A549 (cell line): ENCODE measurements at regions not wholly inside any gene's neighbourhood (a gene's known extent, or its start where the extent isn't known, plus 50 kb on each side); places are given as distances from the start of the nearest gene placed in this dataset.

Experiments used
- ATAC-seq, 2 experiments: fragments of 200-7000 bp in 1 of 2; fragments of >200 bp in 1 of 2; cut with Nextera tagmentation in 1 of 2; cut with Tn5 transposase in 1 of 2; 3 replicates each; pipeline versions ENCODE4 v1.8.0 to v1.9.1; 2018 to 2020; ENCODE audit warnings: mild to moderate bottlenecking in 1 of 2, moderate library complexity in 1 of 2
- CTCF ChIA-PET: fragments of 300-600 bp; sonication (Branson Sonifier 250); formaldehyde crosslinking; extraction: SDS; loops from one replicate; lab custom pipeline; 2021; ENCODE audit warnings: antibody characterized with exemption, inconsistent platforms; lab: Yijun Ruan, JAX
- POLR2A ChIA-PET: fragments of 350-600 bp; formaldehyde crosslinking; extraction: SDS; loops from one replicate; lab custom pipeline; 2021; ENCODE audit warnings: antibody characterized with exemption, inconsistent platforms; lab: Yijun Ruan, JAX
- DNase-seq, 2 experiments: peaks; one replicate each; pipeline versions ENCODE4 v3.0.0 to v3.0.0-alpha.2; 2011 to 2016; ENCODE audit warnings: low read depth in 1 of 2, low spot score in 1 of 2
- FAIRE-seq: peaks from 2 replicates; lab custom pipeline; 2011; peaks lifted over from hg19 to GRCh38; lab: Jason Lieb, UNC
- H3K27ac ChIP-seq, 2 experiments: fragments of >200 bp; sonication (Bioruptor Twin); formaldehyde crosslinking; 3 replicates each; pipeline ENCODE4 v1.5.1; 2016 to 2017
- H3K4me1 ChIP-seq: fragments of >200 bp; sonication (Bioruptor Twin); formaldehyde crosslinking; 3 replicates; pipeline ENCODE4 v1.6.1; 2016
- H3K4me2 ChIP-seq: fragments of >200 bp; sonication (Bioruptor Twin); formaldehyde crosslinking; 3 replicates; pipeline ENCODE4 v1.6.1; 2016
- H3K4me3 ChIP-seq: fragments of >200 bp; sonication (Bioruptor Twin); formaldehyde crosslinking; 3 replicates; pipeline ENCODE4 v1.5.1; 2016
- H3K9me3 ChIP-seq: fragments of >200 bp; sonication (Bioruptor Twin); formaldehyde crosslinking; 3 replicates; pipeline ENCODE4 v1.6.1; 2016
- CBX8 ChIP-seq: fragments of 200-600 bp; sonication (generic); IDR thresholded peaks from 2 replicates; pipeline ENCODE4 v1.6.1; 2016
- CHD2 ChIP-seq: fragments of 150-350 bp; IDR thresholded peaks from 2 replicates; pipeline ENCODE4 v1.6.1; 2014; ENCODE audit warnings: low read length; ENCODE audit not compliant: partially characterized antibody
- CHD4 ChIP-seq: fragments of 200-600 bp; sonication (generic); IDR thresholded peaks from 2 replicates; pipeline ENCODE4 v1.6.1; 2016; ENCODE audit warnings: antibody characterized with exemption, mild to moderate bottlenecking, borderline replicate concordance
- EP300 ChIP-seq, 2 experiments: fragments of >200 bp; sonication (Bioruptor Twin); formaldehyde crosslinking; IDR thresholded peaks; 2 replicates in 1 of 2; 3 replicates in 1 of 2; pipeline ENCODE4 v1.6.1; 2016 to 2017
- FOSB ChIP-seq: fragments of 250-450 bp; sonication (Bioruptor Pico); IDR thresholded peaks from 2 replicates; pipeline ENCODE4 v1.5.0; 2020; ENCODE audit warnings: mild to moderate bottlenecking, moderate library complexity
- FOXS1 ChIP-seq: fragments of 250-450 bp; sonication (Bioruptor Pico); IDR thresholded peaks from 2 replicates; pipeline ENCODE4 v1.5.0; 2020; ENCODE audit warnings: mild to moderate bottlenecking, moderate library complexity
- HMGXB4 ChIP-seq: fragments of 250-450 bp; sonication (Bioruptor Pico); IDR thresholded peaks from 2 replicates; pipeline ENCODE4 v1.5.0; 2021; ENCODE audit warnings: mild to moderate bottlenecking, moderate library complexity, borderline replicate concordance
- HOXA7 ChIP-seq: fragments of 250-450 bp; sonication (Bioruptor Pico); IDR thresholded peaks from 2 replicates; pipeline ENCODE4 v1.5.0; 2020; ENCODE audit warnings: mild to moderate bottlenecking, moderate library complexity
- HOXB5 ChIP-seq: fragments of 250-450 bp; sonication (Bioruptor Pico); IDR thresholded peaks from 2 replicates; pipeline ENCODE4 v1.5.0; 2020; ENCODE audit warnings: mild to moderate bottlenecking, moderate library complexity
- JUNB ChIP-seq: fragments of >200 bp; sonication (Bioruptor Twin); formaldehyde crosslinking; IDR thresholded peaks from 2 replicates; pipeline ENCODE4 v1.6.1; 2016
- KDM1A ChIP-seq: fragments of 200-600 bp; sonication (generic); IDR thresholded peaks from 2 replicates; pipeline ENCODE4 v1.6.1; 2016; ENCODE audit warnings: low read depth, mild to moderate bottlenecking
- MAFK ChIP-seq: fragments of 450-650 bp; IDR thresholded peaks from 2 replicates; pipeline ENCODE4 v1.6.1; 2014; ENCODE audit not compliant: partially characterized antibody
- MAX ChIP-seq: IDR thresholded peaks from 2 replicates; pipeline ENCODE4 v1.6.1; 2012
- MYC ChIP-seq: IDR thresholded peaks from 2 replicates; pipeline ENCODE4 v1.6.1; 2012; ENCODE audit warnings: mild to moderate bottlenecking, inconsistent platforms, low read length, improper control_type of control experiment, borderline replicate concordance
- NPAS2 ChIP-seq: fragments of 250-450 bp; sonication (Bioruptor Pico); IDR thresholded peaks from 2 replicates; pipeline ENCODE4 v1.8.0; 2022; ENCODE audit warnings: mild to moderate bottlenecking, moderate library complexity, borderline replicate concordance
- REST ChIP-seq: fragments of 200-600 bp; sonication (generic); IDR thresholded peaks from 2 replicates; pipeline ENCODE4 v1.6.1; 2016; ENCODE audit warnings: antibody characterized with exemption, mild to moderate bottlenecking, moderate library complexity
- RFX5 ChIP-seq: fragments of 450-650 bp; IDR thresholded peaks from 2 replicates; pipeline ENCODE4 v1.7.1; 2014; ENCODE audit warnings: antibody characterized with exemption, mild to moderate bottlenecking, moderate library complexity
- RNF2 ChIP-seq: fragments of 200-600 bp; sonication (generic); IDR thresholded peaks from 2 replicates; pipeline ENCODE4 v1.6.1; 2016; ENCODE audit warnings: low read depth, mild to moderate bottlenecking, antibody characterized with exemption, moderate library complexity, borderline replicate concordance
- TFCP2L1 ChIP-seq: fragments of 250-450 bp; sonication (Bioruptor Pico); IDR thresholded peaks from 2 replicates; pipeline ENCODE4 v1.5.0; 2021; ENCODE audit warnings: mild to moderate bottlenecking
- TP53 ChIP-seq: fragments of 250-450 bp; sonication (Bioruptor Pico); IDR thresholded peaks from 2 replicates; pipeline ENCODE4 v1.5.0; 2021; ENCODE audit warnings: mild to moderate bottlenecking, moderate library complexity
- ZNF302 ChIP-seq: fragments of 250-450 bp; sonication (Bioruptor Pico); IDR thresholded peaks from 2 replicates; pipeline ENCODE4 v1.9.0; 2021; ENCODE audit warnings: inconsistent platforms, mild to moderate bottlenecking, moderate library complexity
- ZSCAN20 ChIP-seq: fragments of 250-450 bp; sonication (Bioruptor Pico); IDR thresholded peaks from 2 replicates; pipeline ENCODE4 v1.8.0; 2022; ENCODE audit warnings: mild to moderate bottlenecking, moderate library complexity
- WGBS: methylation state at CpG from one replicate; pipeline ENCODE4 v1.1.6; 2017; ENCODE audit errors: missing lambda C conversion rate; 5-methylcytosine and 5-hydroxymethylcytosine counted together
- TF ChIP-seq, protein P1 (sequence below): IDR thresholded peaks from 2 replicates; pipeline ENCODE4 v1.6.1; 2012
- TF ChIP-seq, protein P2 (sequence below): fragments of 450-650 bp; IDR thresholded peaks from 2 replicates; pipeline ENCODE4 v1.6.1; 2014; ENCODE audit warnings: antibody characterized with exemption

DNA sequence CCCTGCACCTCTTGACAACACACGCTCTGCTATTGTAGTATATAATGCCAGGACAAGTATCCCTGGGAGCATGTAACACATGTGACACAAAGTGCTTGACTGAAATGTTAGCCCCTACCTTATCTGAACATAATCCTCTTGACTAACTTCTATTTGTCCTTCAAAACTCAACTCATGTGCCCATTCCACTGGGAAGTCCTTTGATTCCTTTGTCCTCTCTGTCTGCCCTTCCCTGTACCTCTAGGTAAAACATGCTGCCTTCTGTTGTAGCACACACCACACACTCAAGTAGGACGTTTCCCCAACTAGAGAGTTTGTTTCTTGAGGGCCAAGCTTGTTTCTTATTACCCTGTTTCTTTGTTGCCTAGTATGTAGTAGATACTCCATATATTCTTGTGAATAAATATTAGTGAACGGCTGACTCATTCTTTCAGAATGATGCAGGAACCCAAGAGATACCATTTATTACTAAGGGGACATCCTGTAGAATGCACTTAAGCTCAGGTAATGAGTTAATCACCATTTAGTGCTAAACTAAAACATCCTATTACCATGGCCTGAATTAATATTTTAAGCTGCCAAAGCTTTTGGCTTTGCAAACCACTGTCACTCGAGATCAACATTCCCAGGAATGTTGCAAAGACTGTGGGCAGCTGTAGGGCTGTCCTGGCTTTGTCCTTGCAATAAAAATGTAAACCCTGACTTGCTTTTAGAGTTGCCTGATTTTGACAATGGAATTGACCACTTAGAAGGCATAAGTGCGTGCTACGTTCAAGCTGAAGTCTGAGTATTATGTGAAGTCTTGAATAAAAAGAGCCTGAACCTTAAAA lies 313.4 kb downstream of the COG6 start:
- POLR2A ChIA-PET, result no interaction called here
- ATAC-seq, result no peak
- no peak overlapping the region for H3K4me2 ChIP-seq
- no peak overlapping the region for H3K27ac ChIP-seq
- CTCF ChIA-PET, result no interaction called here
- FAIRE-seq, result no peak
- H3K4me3 ChIP-seq, result no peak overlapping the region
- H3K4me1 ChIP-seq, result no peaks in the 10 kb centered on the region
- TF ChIP-seq REST, result no peak
- TF ChIP-seq MAFK, result no peak
- no peak for TF ChIP-seq HOXA7
- TF ChIP-seq TFCP2L1, result no peak
- no peak for TF ChIP-seq EP300 (IDR thresholded peaks at IDR 0.05)
- no peak for TF ChIP-seq FOSB
- no peak for TF ChIP-seq CBX8
- TF ChIP-seq HOXB5 (CRISPR knock-in tag), result no peak
- TF ChIP-seq CHD2, result no peak
- TF ChIP-seq, protein P1, sequence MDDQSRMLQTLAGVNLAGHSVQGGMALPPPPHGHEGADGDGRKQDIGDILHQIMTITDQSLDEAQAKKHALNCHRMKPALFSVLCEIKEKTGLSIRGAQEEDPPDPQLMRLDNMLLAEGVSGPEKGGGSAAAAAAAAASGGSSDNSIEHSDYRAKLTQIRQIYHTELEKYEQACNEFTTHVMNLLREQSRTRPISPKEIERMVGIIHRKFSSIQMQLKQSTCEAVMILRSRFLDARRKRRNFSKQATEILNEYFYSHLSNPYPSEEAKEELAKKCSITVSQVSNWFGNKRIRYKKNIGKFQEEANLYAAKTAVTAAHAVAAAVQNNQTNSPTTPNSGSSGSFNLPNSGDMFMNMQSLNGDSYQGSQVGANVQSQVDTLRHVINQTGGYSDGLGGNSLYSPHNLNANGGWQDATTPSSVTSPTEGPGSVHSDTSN, result no peak
- TF ChIP-seq ZNF302 (CRISPR knock-in tag), result no peak
- TF ChIP-seq, all 56 proteins: peak for 0
- 46% methylated on average over 6 of the region's 6 CpGs for WGBS
- no peak for DNase-seq
- no peaks in the 10 kb centered on the region for H3K9me3 ChIP-seq

DNA sequence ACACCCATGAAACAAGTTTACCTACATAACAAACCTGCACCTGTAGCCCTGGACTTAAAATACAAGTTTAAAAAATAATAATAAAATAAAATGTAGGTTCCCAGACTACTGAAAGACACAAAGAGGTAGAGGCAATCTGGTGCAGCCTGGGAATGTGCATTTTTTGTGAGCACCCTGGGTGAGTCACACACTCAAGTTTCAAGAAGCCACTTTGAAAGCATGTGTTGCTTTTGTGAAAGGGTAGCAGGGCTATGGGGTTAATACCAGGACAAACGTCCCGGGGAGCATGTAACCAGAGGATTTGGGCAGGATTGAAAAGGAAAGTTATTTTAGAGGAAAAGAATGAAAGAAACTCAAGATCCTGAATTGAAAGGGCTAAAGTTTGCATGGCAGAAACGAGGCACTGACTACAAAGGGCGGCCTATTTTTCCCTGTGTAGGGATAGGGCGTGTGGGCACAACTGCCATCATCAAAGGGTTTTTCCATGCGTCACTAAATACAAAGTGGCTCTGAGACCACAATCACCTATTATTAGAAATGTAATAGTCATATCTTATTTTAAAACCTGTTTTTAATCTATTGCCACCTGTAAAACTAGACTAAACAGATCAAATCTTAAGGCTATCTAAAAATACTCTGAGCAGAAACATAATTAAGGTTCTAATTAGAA lies 314.9 kb downstream of the COG6 start:
- CTCF ChIA-PET, result no interaction called here
- TF ChIP-seq ZSCAN20 (CRISPR knock-in tag), result no peak
- TF ChIP-seq TP53, result no peak
- no peak for TF ChIP-seq KDM1A
- TF ChIP-seq HMGXB4 (CRISPR knock-in tag), result no peak
- no peak for TF ChIP-seq TFCP2L1
- TF ChIP-seq NPAS2, result no peak
- TF ChIP-seq, protein P1, result no peak
- no peak for TF ChIP-seq RNF2
- TF ChIP-seq CHD4, result no peak
- no peak for TF ChIP-seq FOSB
- no peak for TF ChIP-seq CBX8
- no peak for TF ChIP-seq JUNB
- TF ChIP-seq RFX5, result no peak
- no peak for TF ChIP-seq MAFK
- TF ChIP-seq MAX, result no peak
- no peak for TF ChIP-seq MYC
- TF ChIP-seq, protein P2, sequence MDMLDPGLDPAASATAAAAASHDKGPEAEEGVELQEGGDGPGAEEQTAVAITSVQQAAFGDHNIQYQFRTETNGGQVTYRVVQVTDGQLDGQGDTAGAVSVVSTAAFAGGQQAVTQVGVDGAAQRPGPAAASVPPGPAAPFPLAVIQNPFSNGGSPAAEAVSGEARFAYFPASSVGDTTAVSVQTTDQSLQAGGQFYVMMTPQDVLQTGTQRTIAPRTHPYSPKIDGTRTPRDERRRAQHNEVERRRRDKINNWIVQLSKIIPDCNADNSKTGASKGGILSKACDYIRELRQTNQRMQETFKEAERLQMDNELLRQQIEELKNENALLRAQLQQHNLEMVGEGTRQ, result no peak
- no peak for TF ChIP-seq FOXS1

More for the DNA sequence above, 314.9 kb downstream of the COG6 start:
- Histone ChIP-seq H3K4me1 (no peaks in the 10 kb centered on the region), H3K27ac (no peak overlapping the region), H3K4me3 (no peak overlapping the region), H3K4me2 (no peak overlapping the region), H3K9me3 (no peaks in the 10 kb centered on the region)
- POLR2A ChIA-PET, result no interaction called here
- no peak for ATAC-seq
- no peak for FAIRE-seq
- DNase-seq, result no peak
- 58% methylated on average over 6 of the region's 6 CpGs for WGBS
